ENCODE measurements at regions not wholly inside any gene's neighbourhood (a gene's known extent, or its start where the extent isn't known, plus 50 kb on each side); places are given as distances from the start of the nearest gene placed in this dataset.

GRCh38 chr6:33967265-33967767 is 163.5 kb upstream of the MLN start:
- no peak for TF ChIP-seq POLR2A (IDR thresholded peaks at IDR 0.05; ENCODE audit: low read depth, low read length)
- no peak for TF ChIP-seq NR2F1 (conservative IDR thresholded peaks at IDR 0.05)
- TF ChIP-seq HDAC2 (IDR thresholded peaks at IDR 0.05), result no peak
- no peak for TF ChIP-seq YY1 (IDR thresholded peaks at IDR 0.05; ENCODE audit: low read depth, low read length)
- TF ChIP-seq BHLHE40 (IDR thresholded peaks at IDR 0.05; ENCODE audit: borderline replicate concordance in 1 of 2, low read depth in 2 of 2, low read length in 1 of 2), result no peak
- TF ChIP-seq CTCF (IDR thresholded peaks at IDR 0.05 in 2 of 3, conservative IDR thresholded peaks at IDR 0.05 in 1 of 3; ENCODE audit: control insufficient read depth in 2 of 3, extremely low read depth in 1 of 3, insufficient read depth in 1 of 3, low read depth in 3 of 3, low read length in 3 of 3), result no peak
- TF ChIP-seq PAX8 (IDR thresholded peaks at IDR 0.05), result no peak
- TF ChIP-seq MYC (IDR thresholded peaks at IDR 0.05; ENCODE audit: insufficient read depth, insufficient read length, insufficient replicate concordance, low read length, severe bottlenecking), result no peak
- no peak for TF ChIP-seq NFIC (IDR thresholded peaks at IDR 0.05; ENCODE audit: low read depth, low read length)
- TF ChIP-seq E4F1 (IDR thresholded peaks at IDR 0.05; ENCODE audit: borderline replicate concordance, partially characterized antibody), result no peak
- no peak for TF ChIP-seq RAD21 (IDR thresholded peaks at IDR 0.05; ENCODE audit: insufficient read depth, low read depth, low read length)
- TF ChIP-seq SMC3 (IDR thresholded peaks at IDR 0.05; ENCODE audit: borderline replicate concordance, low read length), result no peak
